Stimulated activated CD4-positive, alpha-beta T cell treated with anti-CD3 and anti-CD28 coated beads, Interleukin-2, amount 100 ng/mL, for 24 hours (primary cell): ENCODE measurements at regions not wholly inside any gene's neighbourhood (a gene's known extent, or its start where the extent isn't known, plus 50 kb on each side); places are given as distances from the start of the nearest gene placed in this dataset.
A peak's percentile ranks its signal among the peaks of the same experiment; 100 is the strongest.

Experiments used
- DNase-seq, 2 donors: peaks; one replicate each; pipeline ENCODE4 v3.0.0-alpha.2; 2020

GRCh38 chr6:46072866-46073265 is 56.9 kb upstream of the ENPP4 start:
- DNase-seq: no peak

GRCh38 chr6:46078294-46078693 is 51.5 kb upstream of the ENPP4 start:
- peak in 1 of 2 donors; percentile 25 for DNase-seq

GRCh38 chr6:46079061-46079460 is 50.7 kb upstream of the ENPP4 start:
- DNase-seq: no peak
